ENCODE measurements at regions not wholly inside any gene's neighbourhood (a gene's known extent, or its start where the extent isn't known, plus 50 kb on each side); places are given as distances from the start of the nearest gene placed in this dataset.

DNA sequence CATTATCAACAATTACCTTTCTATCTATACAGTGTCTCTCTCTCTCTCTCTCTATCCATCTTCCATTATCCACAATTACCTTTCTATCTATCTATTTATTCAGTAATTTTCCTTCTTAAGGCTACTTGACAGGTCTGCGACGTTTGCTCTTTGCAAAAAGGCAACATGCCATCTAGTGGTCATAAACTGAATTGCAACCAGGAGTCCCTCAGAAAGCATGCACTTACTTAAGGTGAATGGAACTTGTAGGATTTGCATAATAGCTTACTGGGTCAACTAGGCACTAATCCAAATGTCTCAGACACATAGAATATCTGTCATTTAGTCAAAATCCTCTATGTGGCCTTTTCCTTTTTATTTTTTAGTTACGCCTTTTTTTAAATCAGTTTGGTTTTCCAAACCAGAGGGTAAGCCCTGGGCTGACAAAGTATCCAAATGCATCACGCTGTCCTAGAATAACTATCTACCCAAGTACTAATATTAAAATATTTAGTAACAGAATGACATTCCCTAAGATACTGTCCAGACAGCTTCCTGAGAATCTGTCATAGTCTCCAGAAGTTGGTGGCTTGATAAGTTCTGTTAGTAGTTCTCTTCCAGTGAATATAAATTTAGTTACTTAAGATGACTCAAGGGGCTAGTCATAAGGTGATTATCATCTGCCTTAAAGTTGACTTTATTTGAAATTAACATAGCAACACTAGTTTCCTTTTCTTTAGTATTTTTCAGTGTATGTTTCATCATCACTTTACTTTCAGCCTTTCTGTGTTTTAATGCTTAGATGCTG lies 208.3 kb downstream of the PPP1R3A start:
- Histone ChIP-seq H3K9me3 (ENCODE audit: insufficient read depth, low read depth, low read length) (no peaks in the 10 kb centered on the region), H3K18ac (ENCODE audit: low read length) (no peak overlapping the region), H3K4me2 (ENCODE audit: low read length) (no peak overlapping the region), H3K79me2 (ENCODE audit: control insufficient read depth, insufficient read depth, low read length, poor library complexity) (no peaks in the 10 kb centered on the region), H3K4me3 (ENCODE audit: low read depth, low read length) (no peak overlapping the region), H2BK120ac (ENCODE audit: insufficient read depth, low read length, poor library complexity) (no peak overlapping the region), H3K4me1 (ENCODE audit: control insufficient read depth in 1 of 2, insufficient read depth in 2 of 2, low read length in 2 of 2) (no peaks in the 10 kb centered on the region), H4K12ac (ENCODE audit: low read depth, low read length) (no peak overlapping the region), H3K36me3 (ENCODE audit: control insufficient read depth in 1 of 2, insufficient read depth in 2 of 2, low read length in 2 of 2) (no peaks in the 10 kb centered on the region), H3K23ac (ENCODE audit: low read length) (no peak overlapping the region), H2BK12ac (ENCODE audit: low read length) (no peak overlapping the region), H3K4ac (ENCODE audit: low read depth, low read length) (no peak overlapping the region), H4K91ac (ENCODE audit: low read depth, low read length) (no peak overlapping the region), H2AK5ac (ENCODE audit: low read length) (no peak overlapping the region), H3K27ac (ENCODE audit: low read depth, low read length) (no peak overlapping the region), H3K79me1 (ENCODE audit: low read length) (no peaks in the 10 kb centered on the region), H2BK5ac (ENCODE audit: low read depth, low read length, poor library complexity) (no peak overlapping the region), H2AFZ (ENCODE audit: insufficient read depth, low read length, poor library complexity) (no peak overlapping the region), H3K14ac (ENCODE audit: low read length) (no peak overlapping the region), H4K8ac (ENCODE audit: low read depth, low read length) (no peak overlapping the region), H3K9ac (ENCODE audit: low read length) (no peak overlapping the region), H3K27me3 (ENCODE audit: insufficient read depth, low read length) (no peaks in the 10 kb centered on the region)
- no CpG with 5 or more reads among the region's 4 CpGs for WGBS (ENCODE audit: extremely low coverage, insufficient coverage, insufficient read length)
- DNase-seq, result peak; percentile 74 to 98

- H3K79me1 ChIP-seq (ENCODE audit: low read length), result no peaks in the 10 kb centered on the region
- H2AK5ac ChIP-seq (ENCODE audit: low read length), result no peak overlapping the region
- H3K27me3 ChIP-seq (ENCODE audit: insufficient read depth, low read length), result no peaks in the 10 kb centered on the region
- no peak overlapping the region for H3K4me3 ChIP-seq (ENCODE audit: low read depth, low read length)
- H3K36me3 ChIP-seq (ENCODE audit: control insufficient read depth in 1 of 2, insufficient read depth in 2 of 2, low read length in 2 of 2), result no peaks in the 10 kb centered on the region
- no peaks in the 10 kb centered on the region for H3K9me3 ChIP-seq (ENCODE audit: insufficient read depth, low read depth, low read length)
- no CpG with 5 or more reads among the region's 1 CpG for WGBS (ENCODE audit: extremely low coverage, insufficient coverage, insufficient read length)
- H3K23ac ChIP-seq (ENCODE audit: low read length), result no peak overlapping the region
- no peak for DNase-seq
- no peak overlapping the region for H3K18ac ChIP-seq (ENCODE audit: low read length)
- H4K91ac ChIP-seq (ENCODE audit: low read depth, low read length), result no peak overlapping the region
- H3K14ac ChIP-seq (ENCODE audit: low read length), result no peak overlapping the region
- H3K27ac ChIP-seq (ENCODE audit: low read depth, low read length), result no peak overlapping the region
- H3K4ac ChIP-seq (ENCODE audit: low read depth, low read length), result no peak overlapping the region
- H3K9ac ChIP-seq (ENCODE audit: low read length), result no peak overlapping the region
- H3K4me2 ChIP-seq (ENCODE audit: low read length), result no peak overlapping the region
- no peak overlapping the region for H2BK120ac ChIP-seq (ENCODE audit: insufficient read depth, low read length, poor library complexity)
- H2BK12ac ChIP-seq (ENCODE audit: low read length), result no peak overlapping the region
- H3K79me2 ChIP-seq (ENCODE audit: control insufficient read depth, insufficient read depth, low read length, poor library complexity), result no peaks in the 10 kb centered on the region
- H2AFZ ChIP-seq (ENCODE audit: insufficient read depth, low read length, poor library complexity), result no peak overlapping the region
- no peaks in the 10 kb centered on the region for H3K4me1 ChIP-seq (ENCODE audit: control insufficient read depth in 1 of 2, insufficient read depth in 2 of 2, low read length in 2 of 2)
- H4K12ac ChIP-seq (ENCODE audit: low read depth, low read length), result no peak overlapping the region
- no peak overlapping the region for H2BK5ac ChIP-seq (ENCODE audit: low read depth, low read length, poor library complexity)
- H4K8ac ChIP-seq (ENCODE audit: low read depth, low read length), result no peak overlapping the region
Observed at GRCh38 chr7:113705439-113705838, 213.4 kb downstream of the PPP1R3A start.

- Histone ChIP-seq H2BK120ac (ENCODE audit: insufficient read depth, low read length, poor library complexity) (no peak overlapping the region), H2BK5ac (ENCODE audit: low read depth, low read length, poor library complexity) (no peak overlapping the region), H3K4me2 (ENCODE audit: low read length) (no peak overlapping the region), H3K79me2 (ENCODE audit: control insufficient read depth, insufficient read depth, low read length, poor library complexity) (peaks cover 1% of the 10 kb centered on the region), H3K27me3 (ENCODE audit: insufficient read depth, low read length) (no peaks in the 10 kb centered on the region), H3K36me3 (ENCODE audit: control insufficient read depth in 1 of 2, insufficient read depth in 2 of 2, low read length in 2 of 2) (no peaks in the 10 kb centered on the region), H3K9me3 (ENCODE audit: insufficient read depth, low read depth, low read length) (no peaks in the 10 kb centered on the region), H2AK5ac (ENCODE audit: low read length) (no peak overlapping the region), H4K12ac (ENCODE audit: low read depth, low read length) (no peak overlapping the region), H3K23ac (ENCODE audit: low read length) (no peak overlapping the region), H3K14ac (ENCODE audit: low read length) (no peak overlapping the region), H4K8ac (ENCODE audit: low read depth, low read length) (no peak overlapping the region), H2BK12ac (ENCODE audit: low read length) (no peak overlapping the region), H3K4me1 (ENCODE audit: control insufficient read depth in 1 of 2, insufficient read depth in 2 of 2, low read length in 2 of 2) (no peaks in the 10 kb centered on the region), H3K27ac (ENCODE audit: low read depth, low read length) (no peak overlapping the region), H4K91ac (ENCODE audit: low read depth, low read length) (no peak overlapping the region), H2AFZ (ENCODE audit: insufficient read depth, low read length, poor library complexity) (no peak overlapping the region), H3K4me3 (ENCODE audit: low read depth, low read length) (no peak overlapping the region), H3K18ac (ENCODE audit: low read length) (no peak overlapping the region), H3K4ac (ENCODE audit: low read depth, low read length) (no peak overlapping the region), H3K79me1 (ENCODE audit: low read length) (no peaks in the 10 kb centered on the region), H3K9ac (ENCODE audit: low read length) (no peak overlapping the region)
- peak in 1 of 2 donors; percentile 67 for DNase-seq
- WGBS (ENCODE audit: extremely low coverage, insufficient coverage, insufficient read length), result no CpG with 5 or more reads among the region's 6 CpGs
Observed at GRCh38 chr7:113698556-113699220, 220.1 kb downstream of the PPP1R3A start.

DNA sequence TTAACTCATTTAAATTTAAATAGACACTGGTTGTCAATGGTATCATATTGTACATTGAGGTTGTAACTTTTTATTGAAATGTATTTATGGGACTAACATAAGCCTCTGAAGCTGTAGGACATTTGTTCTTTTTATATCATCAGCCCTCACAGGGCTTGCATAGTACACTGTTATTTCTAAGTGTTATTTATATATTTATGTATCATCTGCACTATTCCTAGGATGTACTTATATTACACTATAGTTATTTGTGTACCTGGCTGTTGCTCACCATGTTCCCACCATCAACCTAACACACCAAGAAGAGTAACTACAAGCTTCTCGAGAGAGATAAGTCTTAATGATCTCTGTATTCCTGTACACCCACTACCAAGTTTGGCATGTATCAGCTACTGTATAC lies 224.7 kb downstream of the PPP1R3A start:
- no peak overlapping the region for H3K9ac ChIP-seq (ENCODE audit: low read length)
- H3K18ac ChIP-seq (ENCODE audit: low read length), result no peak overlapping the region
- H2AFZ ChIP-seq (ENCODE audit: insufficient read depth, low read length, poor library complexity), result no peak overlapping the region
- H3K9me3 ChIP-seq (ENCODE audit: insufficient read depth, low read depth, low read length), result no peaks in the 10 kb centered on the region
- no peak overlapping the region for H2BK12ac ChIP-seq (ENCODE audit: low read length)
- DNase-seq, result no peak
- H3K27ac ChIP-seq (ENCODE audit: low read depth, low read length), result no peak overlapping the region
- H4K8ac ChIP-seq (ENCODE audit: low read depth, low read length), result no peak overlapping the region
- no peaks in the 10 kb centered on the region for H3K79me1 ChIP-seq (ENCODE audit: low read length)
- H4K91ac ChIP-seq (ENCODE audit: low read depth, low read length), result no peak overlapping the region
- H3K23ac ChIP-seq (ENCODE audit: low read length), result no peak overlapping the region
- H2AK5ac ChIP-seq (ENCODE audit: low read length), result no peak overlapping the region
- H3K4ac ChIP-seq (ENCODE audit: low read depth, low read length), result no peak overlapping the region
- H3K4me1 ChIP-seq (ENCODE audit: control insufficient read depth in 1 of 2, insufficient read depth in 2 of 2, low read length in 2 of 2), result no peaks in the 10 kb centered on the region
- no peak overlapping the region for H3K4me3 ChIP-seq (ENCODE audit: low read depth, low read length)
- H3K36me3 ChIP-seq (ENCODE audit: control insufficient read depth in 1 of 2, insufficient read depth in 2 of 2, low read length in 2 of 2), result no peaks in the 10 kb centered on the region
- H2BK120ac ChIP-seq (ENCODE audit: insufficient read depth, low read length, poor library complexity), result no peak overlapping the region
- no peak overlapping the region for H3K4me2 ChIP-seq (ENCODE audit: low read length)
- no peak overlapping the region for H4K12ac ChIP-seq (ENCODE audit: low read depth, low read length)
- H3K27me3 ChIP-seq (ENCODE audit: insufficient read depth, low read length), result no peaks in the 10 kb centered on the region
- H3K14ac ChIP-seq (ENCODE audit: low read length), result no peak overlapping the region
- H3K79me2 ChIP-seq (ENCODE audit: control insufficient read depth, insufficient read depth, low read length, poor library complexity), result peaks cover 1% of the 10 kb centered on the region
- no peak overlapping the region for H2BK5ac ChIP-seq (ENCODE audit: low read depth, low read length, poor library complexity)
- WGBS (ENCODE audit: extremely low coverage, insufficient coverage, insufficient read length), result no CpG with 5 or more reads among the region's 1 CpG
